OCI-LY3 (cell line): ENCODE measurements at regions not wholly inside any gene's neighbourhood (a gene's known extent, or its start where the extent isn't known, plus 50 kb on each side); places are given as distances from the start of the nearest gene placed in this dataset.

ENCODE experiments used
- EZH2phosphoT487 ChIP-seq: fragments of 200-600 bp; shearing (Covaris generic); IDR thresholded peaks from 2 replicates; pipeline ENCODE4 v1.6.1; 2018; ENCODE audit warnings: antibody characterized with exemption, mixed run types, low read depth
- TF ChIP-seq, protein P1 (sequence below): fragments of 200-600, 300-600 bp; sonication (generic); IDR thresholded peaks from 2 replicates; pipeline ENCODE4 v1.5.1; 2014; ENCODE audit warnings: antibody characterized with exemption, low read length, low read depth

DNA sequence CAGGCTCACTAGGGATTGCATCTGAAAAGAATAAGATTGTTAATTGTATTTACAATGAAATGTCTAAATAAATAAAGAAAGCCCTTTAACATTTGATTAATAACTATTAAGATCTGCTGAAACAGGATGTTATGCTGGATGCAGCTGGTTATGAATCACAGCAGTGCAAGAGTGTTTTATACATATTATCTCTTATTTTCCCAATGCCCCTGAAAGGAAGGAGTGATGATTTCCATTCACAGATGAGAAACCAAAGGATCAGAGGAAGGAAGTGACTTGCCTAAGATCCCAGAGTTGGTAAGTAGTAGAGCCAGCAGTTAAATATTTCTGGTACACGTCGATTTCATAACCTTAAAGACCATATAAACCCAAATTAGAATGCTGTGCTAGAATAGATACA, 76.3 kb upstream of the ARHGAP36 start:
- TF ChIP-seq, protein P1, sequence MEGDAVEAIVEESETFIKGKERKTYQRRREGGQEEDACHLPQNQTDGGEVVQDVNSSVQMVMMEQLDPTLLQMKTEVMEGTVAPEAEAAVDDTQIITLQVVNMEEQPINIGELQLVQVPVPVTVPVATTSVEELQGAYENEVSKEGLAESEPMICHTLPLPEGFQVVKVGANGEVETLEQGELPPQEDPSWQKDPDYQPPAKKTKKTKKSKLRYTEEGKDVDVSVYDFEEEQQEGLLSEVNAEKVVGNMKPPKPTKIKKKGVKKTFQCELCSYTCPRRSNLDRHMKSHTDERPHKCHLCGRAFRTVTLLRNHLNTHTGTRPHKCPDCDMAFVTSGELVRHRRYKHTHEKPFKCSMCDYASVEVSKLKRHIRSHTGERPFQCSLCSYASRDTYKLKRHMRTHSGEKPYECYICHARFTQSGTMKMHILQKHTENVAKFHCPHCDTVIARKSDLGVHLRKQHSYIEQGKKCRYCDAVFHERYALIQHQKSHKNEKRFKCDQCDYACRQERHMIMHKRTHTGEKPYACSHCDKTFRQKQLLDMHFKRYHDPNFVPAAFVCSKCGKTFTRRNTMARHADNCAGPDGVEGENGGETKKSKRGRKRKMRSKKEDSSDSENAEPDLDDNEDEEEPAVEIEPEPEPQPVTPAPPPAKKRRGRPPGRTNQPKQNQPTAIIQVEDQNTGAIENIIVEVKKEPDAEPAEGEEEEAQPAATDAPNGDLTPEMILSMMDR = no peak
- no peak for TF ChIP-seq EZH2phosphoT487
